ENCODE measurements at regions not wholly inside any gene's neighbourhood (a gene's known extent, or its start where the extent isn't known, plus 50 kb on each side); places are given as distances from the start of the nearest gene placed in this dataset.

- POLR2A ChIA-PET, result no interaction called here
- DNase-seq (ENCODE audit: extremely low spot score), result no peak
- TF ChIP-seq, protein P1, sequence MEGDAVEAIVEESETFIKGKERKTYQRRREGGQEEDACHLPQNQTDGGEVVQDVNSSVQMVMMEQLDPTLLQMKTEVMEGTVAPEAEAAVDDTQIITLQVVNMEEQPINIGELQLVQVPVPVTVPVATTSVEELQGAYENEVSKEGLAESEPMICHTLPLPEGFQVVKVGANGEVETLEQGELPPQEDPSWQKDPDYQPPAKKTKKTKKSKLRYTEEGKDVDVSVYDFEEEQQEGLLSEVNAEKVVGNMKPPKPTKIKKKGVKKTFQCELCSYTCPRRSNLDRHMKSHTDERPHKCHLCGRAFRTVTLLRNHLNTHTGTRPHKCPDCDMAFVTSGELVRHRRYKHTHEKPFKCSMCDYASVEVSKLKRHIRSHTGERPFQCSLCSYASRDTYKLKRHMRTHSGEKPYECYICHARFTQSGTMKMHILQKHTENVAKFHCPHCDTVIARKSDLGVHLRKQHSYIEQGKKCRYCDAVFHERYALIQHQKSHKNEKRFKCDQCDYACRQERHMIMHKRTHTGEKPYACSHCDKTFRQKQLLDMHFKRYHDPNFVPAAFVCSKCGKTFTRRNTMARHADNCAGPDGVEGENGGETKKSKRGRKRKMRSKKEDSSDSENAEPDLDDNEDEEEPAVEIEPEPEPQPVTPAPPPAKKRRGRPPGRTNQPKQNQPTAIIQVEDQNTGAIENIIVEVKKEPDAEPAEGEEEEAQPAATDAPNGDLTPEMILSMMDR (IDR thresholded peaks at IDR 0.05; ENCODE audit: control extremely low read depth, extremely low read depth, low read depth, missing control alignments), result no peak
- CTCF ChIA-PET, result no interaction called here
These were observed 254.4 kb upstream of the CNTNAP2 start for GRCh38 chr7:145862212-145862611.

- TF ChIP-seq, protein P1 (IDR thresholded peaks at IDR 0.05; ENCODE audit: control extremely low read depth, extremely low read depth, low read depth, missing control alignments), result no peak
- DNase-seq (ENCODE audit: extremely low spot score), result no peak
- ChIA-PET POLR2A (no interaction called here), CTCF (no interaction called here)
These were observed 255.8 kb upstream of the CNTNAP2 start for GRCh38 chr7:145860809-145861208.

GRCh38 chr7:145850636-145851035 is 266.0 kb upstream of the CNTNAP2 start:
- ChIA-PET POLR2A (no interaction called here), CTCF (no interaction called here)

DNA sequence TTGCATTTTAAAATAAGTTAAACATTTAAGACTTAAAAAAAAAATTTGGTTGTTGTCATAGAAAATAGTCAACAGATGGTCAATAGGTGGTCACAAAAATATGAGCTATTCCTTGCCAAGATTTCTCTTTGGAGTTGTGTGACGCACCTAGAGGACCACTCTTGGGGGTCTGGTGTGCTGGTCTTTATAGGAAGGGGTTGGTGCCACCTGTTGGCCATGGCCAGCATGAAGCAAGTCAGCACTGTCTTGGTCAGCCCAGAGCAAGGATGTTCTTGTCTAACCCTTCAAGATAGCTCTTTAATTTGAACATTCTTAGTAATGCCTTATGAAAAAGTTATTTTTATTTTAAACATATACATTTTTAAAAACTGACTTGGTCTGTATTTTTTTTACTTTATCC is 267.9 kb upstream of the CNTNAP2 start:
- POLR2A ChIA-PET, result no interaction called here

More at GRCh38 chr7:145850636-145851035, 266.0 kb upstream of the CNTNAP2 start:
- TF ChIP-seq, protein P1 (IDR thresholded peaks at IDR 0.05; ENCODE audit: control extremely low read depth, extremely low read depth, low read depth, missing control alignments), result no peak
- DNase-seq (ENCODE audit: extremely low spot score), result no peak

GRCh38 chr7:145845345-145845744 is 271.3 kb upstream of the CNTNAP2 start:
- TF ChIP-seq, protein P1 (IDR thresholded peaks at IDR 0.05; ENCODE audit: control extremely low read depth, extremely low read depth, low read depth, missing control alignments), result no peak
- ChIA-PET POLR2A (no interaction called here), CTCF (interaction anchor here (1.2 to 1.3 kb wide), 2 partner anchors 14 to 15 kb away, joined by 3 read pairs; no protein-coding TSS in a partner anchor)
- no peak for DNase-seq (ENCODE audit: extremely low spot score)

More for the DNA sequence above, 267.9 kb upstream of the CNTNAP2 start:
- TF ChIP-seq, protein P1 (IDR thresholded peaks at IDR 0.05; ENCODE audit: control extremely low read depth, extremely low read depth, low read depth, missing control alignments), result peak; percentile 27
- no peak for DNase-seq (ENCODE audit: extremely low spot score)
- CTCF ChIA-PET, result interaction anchor here (1.2 kb wide), 1 partner anchor 9 kb away, joined by 5 read pairs; no protein-coding TSS in a partner anchor

DNA sequence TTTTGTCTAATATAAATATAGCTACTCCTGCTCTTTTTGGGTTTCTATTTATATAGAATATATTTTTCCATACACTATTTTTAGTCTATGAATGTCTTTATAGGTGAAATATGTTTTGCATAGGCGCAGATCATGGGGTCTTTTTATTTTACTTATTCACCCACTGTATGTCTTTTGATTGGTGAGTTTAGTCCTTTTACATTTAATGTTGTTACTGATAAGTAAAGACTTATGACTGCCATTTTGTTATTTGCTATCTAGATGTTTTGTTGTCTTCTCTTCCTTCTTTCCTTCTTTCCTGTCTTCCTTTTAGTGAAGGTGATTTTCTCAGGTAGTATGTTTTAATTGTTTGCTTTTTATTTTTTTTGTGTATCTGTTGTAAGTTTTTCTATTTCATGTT is 276.8 kb upstream of the CNTNAP2 start:
- ChIA-PET CTCF (interaction anchor here (1.5 kb wide), 1 partner anchor 18 kb away, joined by 3 read pairs; no protein-coding TSS in a partner anchor), POLR2A (no interaction called here)
- no peak for DNase-seq (ENCODE audit: extremely low spot score)
- TF ChIP-seq, protein P1 (IDR thresholded peaks at IDR 0.05; ENCODE audit: control extremely low read depth, extremely low read depth, low read depth, missing control alignments), result no peak

Data from GM10248 (cell line).